GM12872 (cell line): ENCODE measurements at regions not wholly inside any gene's neighbourhood (a gene's known extent, or its start where the extent isn't known, plus 50 kb on each side); places are given as distances from the start of the nearest gene placed in this dataset.

Experiments
- TF ChIP-seq, protein P1 (sequence below): IDR thresholded peaks from 3 replicates; pipeline ENCODE4 v1.5.1; 2011; ENCODE audit warnings: low read depth, mild to moderate bottlenecking, low read length, moderate library complexity; ENCODE audit not compliant: insufficient read depth

DNA sequence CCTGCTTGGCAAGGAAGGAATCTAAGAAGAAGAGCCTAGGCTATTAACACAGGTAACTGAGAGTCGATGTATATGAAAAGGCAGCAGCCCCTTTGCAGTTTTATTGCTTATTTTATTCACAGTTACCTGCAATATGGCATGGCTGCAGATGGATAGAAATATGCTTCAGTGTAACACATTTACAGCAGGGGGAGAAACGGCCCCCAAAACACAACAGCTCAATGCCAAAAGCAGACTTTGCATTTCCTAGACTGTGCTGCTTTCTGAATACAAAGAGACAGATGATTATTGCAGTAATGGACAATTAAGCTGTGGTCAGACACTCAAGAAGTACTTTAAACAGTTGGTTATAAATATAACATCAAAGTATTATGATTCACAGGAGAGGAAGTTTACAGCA is 108.0 kb upstream of the CDH13 start:
- TF ChIP-seq, protein P1, sequence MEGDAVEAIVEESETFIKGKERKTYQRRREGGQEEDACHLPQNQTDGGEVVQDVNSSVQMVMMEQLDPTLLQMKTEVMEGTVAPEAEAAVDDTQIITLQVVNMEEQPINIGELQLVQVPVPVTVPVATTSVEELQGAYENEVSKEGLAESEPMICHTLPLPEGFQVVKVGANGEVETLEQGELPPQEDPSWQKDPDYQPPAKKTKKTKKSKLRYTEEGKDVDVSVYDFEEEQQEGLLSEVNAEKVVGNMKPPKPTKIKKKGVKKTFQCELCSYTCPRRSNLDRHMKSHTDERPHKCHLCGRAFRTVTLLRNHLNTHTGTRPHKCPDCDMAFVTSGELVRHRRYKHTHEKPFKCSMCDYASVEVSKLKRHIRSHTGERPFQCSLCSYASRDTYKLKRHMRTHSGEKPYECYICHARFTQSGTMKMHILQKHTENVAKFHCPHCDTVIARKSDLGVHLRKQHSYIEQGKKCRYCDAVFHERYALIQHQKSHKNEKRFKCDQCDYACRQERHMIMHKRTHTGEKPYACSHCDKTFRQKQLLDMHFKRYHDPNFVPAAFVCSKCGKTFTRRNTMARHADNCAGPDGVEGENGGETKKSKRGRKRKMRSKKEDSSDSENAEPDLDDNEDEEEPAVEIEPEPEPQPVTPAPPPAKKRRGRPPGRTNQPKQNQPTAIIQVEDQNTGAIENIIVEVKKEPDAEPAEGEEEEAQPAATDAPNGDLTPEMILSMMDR = no peak

DNA sequence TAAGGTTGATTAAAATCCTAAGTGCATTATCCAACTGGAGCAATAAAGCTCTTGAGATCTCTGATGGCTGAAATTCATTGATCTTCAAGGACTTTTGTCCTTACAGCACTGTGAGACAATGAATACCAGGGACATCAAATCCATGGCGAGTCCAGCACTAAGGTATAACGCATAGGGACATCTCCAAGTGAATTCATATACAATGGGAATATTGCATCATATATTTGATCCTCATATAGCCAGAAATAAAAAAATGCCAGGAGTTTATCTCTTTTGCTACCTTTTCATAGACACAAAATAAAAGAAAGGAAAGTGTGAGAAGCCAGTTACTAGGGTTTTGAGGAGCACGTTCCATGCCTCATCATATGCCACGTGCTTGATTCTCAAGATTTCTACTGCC is 112.5 kb upstream of the CDH13 start:
- TF ChIP-seq, protein P1 = no peak

DNA sequence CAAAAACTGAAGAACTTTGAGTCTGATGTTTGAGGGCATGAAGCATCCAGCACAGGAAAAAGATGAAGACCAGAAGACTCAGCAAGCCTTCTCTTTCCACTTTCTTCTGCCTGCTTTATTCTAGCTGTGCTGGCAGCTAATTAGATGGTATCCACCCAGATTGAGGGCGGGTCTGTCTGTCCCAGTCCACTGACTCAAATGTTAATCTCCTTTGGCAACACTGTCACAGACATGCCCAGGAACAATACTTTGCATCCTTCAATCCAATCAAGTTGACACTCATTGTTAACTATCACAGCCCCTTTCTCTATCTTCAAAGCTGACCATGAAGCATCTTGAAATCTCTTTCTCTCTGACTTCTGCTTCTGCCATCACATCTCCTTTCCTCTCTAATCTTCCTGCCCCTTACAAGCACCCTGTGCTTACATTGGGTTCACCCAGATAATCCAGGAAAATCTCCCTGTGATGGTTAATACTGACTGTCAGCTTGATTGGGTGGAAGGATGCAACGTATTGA is 115.9 kb upstream of the CDH13 start:
- TF ChIP-seq, protein P1 = no peak

DNA sequence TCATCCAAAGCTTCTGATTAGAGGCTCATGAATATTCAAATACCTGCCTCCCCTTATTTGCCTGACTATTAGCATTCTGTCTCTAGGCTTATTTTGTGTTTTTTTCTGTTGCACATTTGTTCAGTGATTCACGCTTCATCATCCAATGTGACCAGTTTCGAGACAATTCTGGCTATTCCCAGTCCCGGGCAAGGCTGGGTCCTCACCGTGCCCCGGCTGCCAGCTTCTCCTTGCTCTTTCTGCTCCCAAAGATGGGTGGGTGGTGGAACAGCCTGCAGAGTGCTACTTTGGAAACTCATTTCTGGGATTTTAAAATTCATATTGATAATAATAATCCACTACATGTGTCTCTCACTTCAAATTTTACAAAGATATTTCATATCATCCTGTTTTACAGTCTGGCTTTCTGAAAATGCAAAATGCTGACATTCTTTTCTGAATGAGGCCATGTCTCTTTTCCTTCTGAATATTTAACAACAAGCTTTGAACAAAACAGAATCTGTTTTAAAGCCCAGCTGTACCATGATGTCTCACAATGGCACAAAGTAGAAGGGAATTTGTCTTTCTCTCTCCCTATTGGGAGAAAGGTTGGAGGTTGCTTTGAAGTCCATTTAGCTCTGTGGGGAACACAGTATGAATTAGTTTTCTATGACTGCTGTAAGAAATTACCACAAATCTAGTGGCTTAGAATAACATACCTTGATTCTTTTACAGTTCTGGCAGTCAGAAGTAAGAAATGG is 116.9 kb upstream of the CDH13 start:
- TF ChIP-seq, protein P1 = no peak

DNA sequence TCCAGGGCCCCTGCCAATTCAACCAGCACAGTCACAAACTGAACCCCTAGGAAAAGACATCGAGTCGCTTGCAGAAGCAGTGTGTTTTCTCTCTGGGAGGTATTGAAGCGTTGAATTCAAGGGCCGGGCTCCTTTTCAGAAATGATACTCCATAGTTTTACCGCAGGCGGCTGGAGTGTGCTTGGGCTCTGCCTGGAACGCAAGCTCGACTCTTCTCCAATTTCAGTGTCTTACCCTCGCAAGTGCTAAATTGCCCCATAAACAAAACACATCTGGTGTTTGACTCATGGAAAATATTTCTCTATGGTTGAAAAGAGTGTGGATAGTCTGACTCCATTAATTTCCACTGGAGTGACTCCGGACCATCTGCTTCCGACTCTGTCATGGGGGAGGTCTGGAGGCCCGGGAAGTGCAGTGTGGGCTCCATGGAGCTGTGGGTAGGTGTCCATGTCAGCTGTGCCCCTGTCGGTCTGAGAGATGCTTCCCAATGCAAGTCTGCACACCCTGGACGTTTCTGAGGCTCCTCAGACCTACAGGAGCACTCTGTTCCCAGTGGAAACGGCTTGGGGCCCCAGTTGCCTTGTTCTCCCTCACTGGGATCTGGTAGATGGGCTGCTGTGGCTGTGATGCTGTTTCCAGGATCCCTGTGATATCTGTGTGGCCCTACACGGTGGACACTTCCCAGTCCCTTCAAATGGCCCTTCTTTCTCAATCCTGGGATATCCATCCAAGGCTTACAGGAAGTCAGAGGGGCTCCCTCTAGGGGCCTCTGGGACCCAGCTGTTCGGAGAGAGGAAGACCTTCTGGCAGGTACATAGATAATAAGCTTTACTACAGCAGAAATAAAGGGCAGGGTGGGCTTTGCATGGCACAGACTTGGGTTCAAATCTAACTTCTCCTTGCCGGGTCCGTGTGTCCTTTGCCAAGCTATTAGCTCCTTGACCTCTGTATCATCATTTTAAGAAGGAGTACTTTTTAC is 119.8 kb upstream of the CDH13 start:
- TF ChIP-seq, protein P1 = no peak

DNA sequence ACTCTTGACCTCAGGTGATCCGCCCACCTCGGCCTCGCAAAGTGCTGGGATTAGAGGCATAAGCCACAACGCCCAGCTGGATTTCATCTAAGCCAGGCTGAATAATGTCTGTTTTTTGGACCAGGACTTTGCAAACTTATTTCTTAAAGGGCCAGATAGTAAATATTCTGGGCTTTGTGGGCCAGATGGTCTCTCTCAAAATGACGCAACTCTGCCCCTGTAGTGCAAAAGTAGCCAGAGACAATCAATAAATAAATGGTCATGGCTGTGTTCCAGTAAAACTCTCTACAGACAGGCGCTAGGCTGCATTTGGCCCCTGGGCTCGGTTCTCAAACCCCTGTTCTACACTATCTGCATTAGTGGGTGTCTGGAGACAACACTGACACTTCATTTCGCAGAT is 121.9 kb upstream of the CDH13 start:
- TF ChIP-seq, protein P1 = no peak

DNA sequence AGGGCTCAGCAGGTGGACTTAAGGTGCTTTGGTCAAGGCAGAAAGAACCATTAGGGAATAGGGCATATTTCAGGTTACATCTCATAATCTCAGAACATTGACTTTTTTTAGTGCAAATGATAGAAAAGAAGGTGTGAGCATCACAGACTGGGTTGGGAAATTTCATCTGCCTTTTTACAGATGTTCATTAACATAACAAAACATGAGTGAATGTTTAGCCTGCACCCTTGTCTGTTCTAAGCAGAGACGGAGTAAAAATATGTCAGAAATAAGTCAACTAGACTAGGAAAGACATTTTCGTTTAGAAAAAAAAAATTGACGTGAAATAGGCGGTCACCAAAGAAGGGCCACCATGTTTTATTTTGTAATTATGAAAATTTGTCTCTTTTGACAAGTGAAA is 127.5 kb upstream of the CDH13 start:
- TF ChIP-seq, protein P1 = no peak
